PFSK-1 (cell line): ENCODE measurements at regions not wholly inside any gene's neighbourhood (a gene's known extent, or its start where the extent isn't known, plus 50 kb on each side); places are given as distances from the start of the nearest gene placed in this dataset.

Source experiments
- FOXP2 ChIP-seq: optimal IDR thresholded peaks from 2 replicates; pipeline ENCODE3; 2011; ENCODE audit warnings: borderline replicate concordance, control low read depth, inconsistent platforms; ENCODE audit not compliant: insufficient read depth; ENCODE audit errors: extremely low read length, extremely low read depth
- POLR2AphosphoS5 ChIP-seq: IDR thresholded peaks from 2 replicates; pipeline ENCODE4 v1.6.1; 2012; ENCODE audit warnings: low read depth, mild to moderate bottlenecking, control low read depth, low read length, moderate library complexity
- SIN3A ChIP-seq: IDR thresholded peaks from 2 replicates; pipeline ENCODE4 v1.6.1; 2012; ENCODE audit warnings: mild to moderate bottlenecking, low read length, moderate library complexity, borderline replicate concordance; ENCODE audit not compliant: insufficient read depth
- TAF1 ChIP-seq: IDR thresholded peaks from 2 replicates; pipeline ENCODE4 v1.6.1; 2012; ENCODE audit warnings: low read length, control low read depth, borderline replicate concordance; ENCODE audit not compliant: insufficient read depth
- TF ChIP-seq, protein P1 (sequence below), 2 experiments: IDR thresholded peaks; 2 replicates each; pipeline versions ENCODE4 v1.6.1 to v1.8.0; 2011 to 2012; ENCODE audit warnings: low read depth in 2 of 2, low read length in 2 of 2, control low read depth in 1 of 2, inconsistent platforms in 1 of 2, mild to moderate bottlenecking in 1 of 2, moderate library complexity in 1 of 2; ENCODE audit not compliant: insufficient read depth in 1 of 2

DNA sequence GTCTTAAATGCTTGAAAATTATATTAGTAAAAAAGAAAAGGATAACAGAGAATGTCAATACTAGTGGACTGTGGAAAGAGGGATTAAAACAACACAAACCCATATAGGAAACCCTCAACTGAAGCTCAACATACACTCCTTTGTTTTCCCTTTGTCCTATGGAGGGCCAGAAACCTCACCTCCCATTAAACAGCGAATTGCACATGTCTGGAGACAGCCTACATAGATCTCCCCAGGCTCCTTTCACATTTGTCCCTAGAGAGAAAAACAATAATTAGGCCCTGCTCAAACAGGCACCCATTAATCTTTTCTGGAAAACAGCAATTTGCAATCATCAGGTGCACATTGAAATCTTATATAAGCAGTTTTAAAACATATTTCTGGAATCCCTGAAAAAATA, 87.6 kb upstream of the SEMA3D start:
- TF ChIP-seq TAF1 (no peak), POLR2AphosphoS5 (no peak), SIN3A (no peak), FOXP2 (no peak)
- TF ChIP-seq, protein P1, sequence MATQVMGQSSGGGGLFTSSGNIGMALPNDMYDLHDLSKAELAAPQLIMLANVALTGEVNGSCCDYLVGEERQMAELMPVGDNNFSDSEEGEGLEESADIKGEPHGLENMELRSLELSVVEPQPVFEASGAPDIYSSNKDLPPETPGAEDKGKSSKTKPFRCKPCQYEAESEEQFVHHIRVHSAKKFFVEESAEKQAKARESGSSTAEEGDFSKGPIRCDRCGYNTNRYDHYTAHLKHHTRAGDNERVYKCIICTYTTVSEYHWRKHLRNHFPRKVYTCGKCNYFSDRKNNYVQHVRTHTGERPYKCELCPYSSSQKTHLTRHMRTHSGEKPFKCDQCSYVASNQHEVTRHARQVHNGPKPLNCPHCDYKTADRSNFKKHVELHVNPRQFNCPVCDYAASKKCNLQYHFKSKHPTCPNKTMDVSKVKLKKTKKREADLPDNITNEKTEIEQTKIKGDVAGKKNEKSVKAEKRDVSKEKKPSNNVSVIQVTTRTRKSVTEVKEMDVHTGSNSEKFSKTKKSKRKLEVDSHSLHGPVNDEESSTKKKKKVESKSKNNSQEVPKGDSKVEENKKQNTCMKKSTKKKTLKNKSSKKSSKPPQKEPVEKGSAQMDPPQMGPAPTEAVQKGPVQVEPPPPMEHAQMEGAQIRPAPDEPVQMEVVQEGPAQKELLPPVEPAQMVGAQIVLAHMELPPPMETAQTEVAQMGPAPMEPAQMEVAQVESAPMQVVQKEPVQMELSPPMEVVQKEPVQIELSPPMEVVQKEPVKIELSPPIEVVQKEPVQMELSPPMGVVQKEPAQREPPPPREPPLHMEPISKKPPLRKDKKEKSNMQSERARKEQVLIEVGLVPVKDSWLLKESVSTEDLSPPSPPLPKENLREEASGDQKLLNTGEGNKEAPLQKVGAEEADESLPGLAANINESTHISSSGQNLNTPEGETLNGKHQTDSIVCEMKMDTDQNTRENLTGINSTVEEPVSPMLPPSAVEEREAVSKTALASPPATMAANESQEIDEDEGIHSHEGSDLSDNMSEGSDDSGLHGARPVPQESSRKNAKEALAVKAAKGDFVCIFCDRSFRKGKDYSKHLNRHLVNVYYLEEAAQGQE (IDR thresholded peaks at IDR 0.05; ENCODE audit: insufficient read depth in 1 of 2, low read depth in 2 of 2, low read length in 2 of 2) = no peak

DNA sequence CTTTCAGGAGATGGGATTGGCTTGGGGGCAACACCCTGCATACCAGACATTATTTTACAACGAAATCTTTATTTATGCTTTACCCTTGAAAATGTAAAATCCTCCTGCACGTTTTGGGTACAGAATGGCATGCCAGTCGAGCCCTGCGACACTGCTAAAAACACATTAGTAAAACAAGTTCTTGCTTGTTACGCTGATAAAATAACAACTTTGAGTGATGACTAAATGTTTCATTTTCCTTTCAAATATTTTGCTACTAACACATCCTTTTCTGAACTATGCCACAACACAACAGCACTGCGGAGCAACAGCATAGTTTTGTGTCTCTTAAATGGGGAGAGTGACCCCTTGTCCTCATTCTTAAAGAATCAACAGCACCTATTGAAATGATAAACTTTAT, 76.0 kb upstream of the SEMA3D start:
- TF ChIP-seq TAF1 = no peak
- TF ChIP-seq POLR2AphosphoS5 = no peak
- no peak for TF ChIP-seq SIN3A
- TF ChIP-seq, protein P1 (IDR thresholded peaks at IDR 0.05; ENCODE audit: insufficient read depth in 1 of 2, low read depth in 2 of 2, low read length in 2 of 2) = no peak
- TF ChIP-seq FOXP2 = no peak

DNA sequence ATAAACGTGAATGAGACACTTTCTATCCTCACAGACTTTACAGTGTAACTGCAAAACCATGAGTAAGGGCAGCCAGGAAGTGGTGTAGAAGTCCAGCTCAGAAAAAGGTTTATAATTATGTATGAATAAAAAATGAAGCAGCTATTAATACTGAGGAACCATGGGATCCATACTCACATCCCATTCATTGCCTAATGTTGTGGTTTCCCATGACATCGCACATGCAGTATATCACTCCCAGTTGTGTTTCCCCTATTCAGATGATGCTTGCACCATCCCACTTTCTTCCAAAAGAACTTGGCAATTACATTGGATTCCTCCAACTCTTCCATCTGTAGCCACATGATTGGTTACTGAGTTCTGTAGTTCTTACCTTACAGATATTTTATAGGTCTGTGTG, 74.5 kb upstream of the SEMA3D start:
- TF ChIP-seq SIN3A = no peak
- TF ChIP-seq, protein P1 (IDR thresholded peaks at IDR 0.05; ENCODE audit: insufficient read depth in 1 of 2, low read depth in 2 of 2, low read length in 2 of 2) = no peak
- no peak for TF ChIP-seq FOXP2
- TF ChIP-seq POLR2AphosphoS5 = no peak
- TF ChIP-seq TAF1 = no peak

GRCh38 chr7:85239109-85239508, 52.3 kb upstream of the SEMA3D start:
- TF ChIP-seq SIN3A (no peak), POLR2AphosphoS5 (no peak), FOXP2 (no peak), TAF1 (no peak)
- TF ChIP-seq, protein P1 (IDR thresholded peaks at IDR 0.05; ENCODE audit: insufficient read depth in 1 of 2, low read depth in 2 of 2, low read length in 2 of 2) = no peak

DNA sequence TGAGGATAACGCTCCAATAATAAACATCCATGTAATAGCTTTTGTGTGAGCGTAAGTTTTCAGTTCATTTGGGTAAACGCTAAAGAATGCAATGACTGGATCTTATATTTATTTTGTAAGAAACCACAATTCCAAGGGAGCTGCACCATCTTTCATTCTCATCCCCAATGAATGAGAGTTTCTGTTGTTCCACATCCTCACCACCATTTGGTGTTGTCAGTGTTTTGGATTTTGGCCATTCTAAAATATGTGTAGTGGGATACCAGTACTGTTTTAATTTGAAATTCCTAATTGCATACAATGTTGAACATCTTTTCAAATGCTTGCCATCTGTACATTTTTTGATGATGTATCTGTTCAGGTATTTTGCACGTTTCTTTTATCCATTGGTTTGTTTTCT, 50.9 kb upstream of the SEMA3D start:
- TF ChIP-seq, protein P1 (IDR thresholded peaks at IDR 0.05; ENCODE audit: insufficient read depth in 1 of 2, low read depth in 2 of 2, low read length in 2 of 2) = no peak
- TF ChIP-seq TAF1 = no peak
- no peak for TF ChIP-seq POLR2AphosphoS5
- TF ChIP-seq FOXP2 = no peak
- no peak for TF ChIP-seq SIN3A
